CD14-positive monocyte (primary cell): ENCODE measurements at regions not wholly inside any gene's neighbourhood (a gene's known extent, or its start where the extent isn't known, plus 50 kb on each side); places are given as distances from the start of the nearest gene placed in this dataset.

ENCODE experiments used
- DNase-seq, 3 donors: peaks; one replicate each; pipeline ENCODE4 v3.0.0-alpha.2; 2011 to 2022
- H2AFZ ChIP-seq: 2 replicates; pipeline ENCODE4 v1.6.0; 2012; ENCODE audit warnings: mild to moderate bottlenecking, low read depth, low read length, inconsistent platforms; ENCODE audit not compliant: insufficient read depth, poor library complexity, severe bottlenecking
- H3K27ac ChIP-seq, 2 donors: 1 replicate in 1 of 2; 2 replicates in 1 of 2; pipeline ENCODE4 v1.5.1; 2012 to 2013; ENCODE audit warnings: low read length in 2 of 2, control low read depth in 1 of 2, inconsistent platforms in 1 of 2, low read depth in 1 of 2, mild to moderate bottlenecking in 1 of 2
- H3K27me3 ChIP-seq, 2 donors: one replicate each; pipeline versions ENCODE4 v1.6.0 to v1.6.1; 2011 to 2013; ENCODE audit warnings: low read length in 2 of 2; ENCODE audit not compliant: control insufficient read depth in 2 of 2, insufficient read depth in 2 of 2
- H3K36me3 ChIP-seq, 2 donors: replicated peaks in 1 of 2; 1 replicate in 1 of 2; 2 replicates in 1 of 2; pipeline versions ENCODE4 v1.5.1 to v1.6.1; 2012 to 2013; ENCODE audit warnings: low read length in 2 of 2, control low read depth in 1 of 2, inconsistent platforms in 1 of 2, mild to moderate bottlenecking in 1 of 2; ENCODE audit not compliant: insufficient read depth in 2 of 2, control insufficient read depth in 1 of 2
- H3K4me1 ChIP-seq, 2 donors: 1 replicate in 1 of 2; 2 replicates in 1 of 2; pipeline versions ENCODE4 v1.5.1 to v1.6.1; 2012 to 2013; ENCODE audit warnings: low read length in 2 of 2, control low read depth in 1 of 2, inconsistent platforms in 1 of 2, mild to moderate bottlenecking in 1 of 2, moderate library complexity in 1 of 2; ENCODE audit not compliant: insufficient read depth in 2 of 2, control insufficient read depth in 1 of 2
- H3K4me2 ChIP-seq: replicated peaks from 2 replicates; pipeline ENCODE3; 2012; ENCODE audit warnings: low read length, moderate library complexity, mild to moderate bottlenecking; ENCODE audit not compliant: poor library complexity, severe bottlenecking; ENCODE audit errors: extremely low read depth
- H3K4me3 ChIP-seq, 3 experiments: fragments of 200-600 bp in 1 of 3; sonication (generic) in 1 of 3; replicated peaks in 1 of 3; 1 replicate in 2 of 3; 2 replicates in 1 of 3; pipeline ENCODE4 v1.5.1; 2011 to 2013; ENCODE audit warnings: low read length in 3 of 3, mild to moderate bottlenecking in 3 of 3, control low read depth in 2 of 3, low read depth in 2 of 3, inconsistent platforms in 1 of 3, moderate library complexity in 1 of 3
- H3K79me2 ChIP-seq: 2 replicates; pipeline ENCODE4 v1.6.0; 2012; ENCODE audit warnings: mild to moderate bottlenecking, control low read depth, inconsistent platforms, low read length, moderate library complexity; ENCODE audit not compliant: insufficient read depth
- H3K9ac ChIP-seq: 2 replicates; pipeline ENCODE4 v1.6.0; 2017; ENCODE audit warnings: low read length, mild to moderate bottlenecking; ENCODE audit not compliant: insufficient read depth, poor library complexity, severe bottlenecking
- H3K9me3 ChIP-seq, 2 donors: replicated peaks in 1 of 2; 1 replicate in 1 of 2; 2 replicates in 1 of 2; pipeline versions ENCODE4 v1.5.1 to v1.6.1; 2012 to 2013; ENCODE audit warnings: low read length in 2 of 2, control low read depth in 1 of 2; ENCODE audit not compliant: control insufficient read depth in 1 of 2, insufficient read depth in 1 of 2
- H4K20me1 ChIP-seq: 2 replicates; pipeline ENCODE4 v1.6.0; 2012; ENCODE audit warnings: mild to moderate bottlenecking, low read length, control low read depth, moderate library complexity; ENCODE audit not compliant: insufficient read depth
- H3K27ac Mint-ChIP-seq, 7 donors: one replicate each; pipeline ENCODE4 v1.8.0; 2020; ENCODE audit warnings: mild to moderate bottlenecking in 7 of 7, mixed read lengths in 7 of 7, moderate library complexity in 6 of 7, inconsistent platforms in 2 of 7
- H3K27me3 Mint-ChIP-seq, 3 donors: one replicate each; pipeline ENCODE4 v1.8.0; 2021 to 2022; ENCODE audit warnings: low read depth in 3 of 3, mild to moderate bottlenecking in 3 of 3, mixed read lengths in 3 of 3, moderate library complexity in 3 of 3, inconsistent platforms in 1 of 3
- H3K36me3 Mint-ChIP-seq, 2 donors: one replicate each; pipeline ENCODE4 v1.8.0; 2020; ENCODE audit warnings: mixed read lengths in 2 of 2, inconsistent platforms in 1 of 2, mild to moderate bottlenecking in 1 of 2
- H3K4me1 Mint-ChIP-seq: one replicate; pipeline ENCODE4 v1.8.0; 2020; ENCODE audit warnings: mild to moderate bottlenecking, mixed read lengths
- H3K4me3 Mint-ChIP-seq, 2 donors: one replicate each; pipeline ENCODE4 v1.8.0; 2020; ENCODE audit warnings: mild to moderate bottlenecking in 2 of 2, mixed read lengths in 2 of 2, moderate library complexity in 1 of 2
- H3K9me3 Mint-ChIP-seq, 7 donors: one replicate each; pipeline ENCODE4 v1.8.0; 2020 to 2022; ENCODE audit warnings: mixed read lengths in 7 of 7, mild to moderate bottlenecking in 6 of 7, moderate library complexity in 6 of 7, inconsistent platforms in 2 of 7
- CTCF ChIP-seq: fragments of 200-600 bp; IDR thresholded peaks from one replicate; pipeline ENCODE4 v1.8.0; 2022; ENCODE audit warnings: antibody characterized with exemption, mild to moderate bottlenecking
- WGBS: methylation state at CpG from one replicate; pipeline ENCODE4 v1.1.5; 2013; ENCODE audit warnings: missing lambda C conversion rate; ENCODE audit not compliant: insufficient coverage; 5-methylcytosine and 5-hydroxymethylcytosine counted together
- intact Hi-C, 2 donors: fragments of 100-400 bp; cut with micrococcal nuclease; formaldehyde crosslinking; loops; one replicate each; pipeline versions ENCODE4 v1.15.0 to v1.15.1; 2023

- intact Hi-C loops: no loop called here
- no peaks in the 10 kb centered on the region for H3K27me3 ChIP-seq
Observed at GRCh38 chr7:115682507-115682906, 348.1 kb downstream of the TFEC start.

GRCh38 chr7:115680921-115681320, 349.6 kb downstream of the TFEC start:
- Mint-ChIP-seq H3K27me3 (peaks cover 0 to 3% (median under 1%) of the 10 kb centered on the region in 3 donors), H3K27ac (no peak overlapping the region), H3K36me3 (no peaks in the 10 kb centered on the region), H3K4me1 (no peaks in the 10 kb centered on the region), H3K9me3 (no peaks in the 10 kb centered on the region), H3K4me3 (no peak overlapping the region)
- H2AFZ ChIP-seq: no peak overlapping the region
- H3K4me2 ChIP-seq: no peak overlapping the region
- intact Hi-C loops: no loop called here
- no peak for DNase-seq
- no peaks in the 10 kb centered on the region for H4K20me1 ChIP-seq
- no peak overlapping the region for H3K4me3 ChIP-seq
- H3K9ac ChIP-seq: no peak overlapping the region
- H3K27me3 ChIP-seq: no peaks in the 10 kb centered on the region
- 100% methylated on average over 1 of the region's 3 CpGs for WGBS
- no peaks in the 10 kb centered on the region for H3K9me3 ChIP-seq
- H3K27ac ChIP-seq: no peak overlapping the region
- no peaks in the 10 kb centered on the region for H3K36me3 ChIP-seq
- TF ChIP-seq CTCF: no peak
- H3K4me1 ChIP-seq: no peaks in the 10 kb centered on the region
- no peaks in the 10 kb centered on the region for H3K79me2 ChIP-seq

More at GRCh38 chr7:115682507-115682906, 348.1 kb downstream of the TFEC start:
- Histone ChIP-seq H3K9ac (no peak overlapping the region), H2AFZ (no peak overlapping the region), H3K9me3 (no peaks in the 10 kb centered on the region), H3K4me3 (no peak overlapping the region), H3K4me1 (no peaks in the 10 kb centered on the region), H3K79me2 (no peaks in the 10 kb centered on the region), H4K20me1 (no peaks in the 10 kb centered on the region), H3K36me3 (no peaks in the 10 kb centered on the region), H3K4me2 (no peak overlapping the region), H3K27ac (no peak overlapping the region)
- Mint-ChIP-seq H3K27me3 (peaks cover 0 to 4% (median 3%) of the 10 kb centered on the region in 3 donors), H3K4me3 (no peak overlapping the region), H3K36me3 (no peaks in the 10 kb centered on the region), H3K27ac (no peak overlapping the region), H3K4me1 (no peaks in the 10 kb centered on the region), H3K9me3 (no peaks in the 10 kb centered on the region)
- no peak for DNase-seq
- no peak for TF ChIP-seq CTCF
- 96% methylated on average over 2 of the region's 3 CpGs for WGBS
